Mesothelial cell of epicardium (in vitro differentiated cells): ENCODE measurements at regions not wholly inside any gene's neighbourhood (a gene's known extent, or its start where the extent isn't known, plus 50 kb on each side); places are given as distances from the start of the nearest gene placed in this dataset.

Experiments used
- DNase-seq, 2 experiments: peaks; one replicate each; pipeline ENCODE4 v3.0.0; 2021; ENCODE audit warnings: low spot score in 2 of 2; ENCODE audit not compliant: unreplicated experiment in 2 of 2
- H3K27ac Mint-ChIP-seq: 2 replicates; pipeline ENCODE4 v1.8.0; 2021; ENCODE audit warnings: mixed read lengths
- H3K27me3 Mint-ChIP-seq: 2 replicates; pipeline ENCODE4 v1.8.0; 2021; ENCODE audit warnings: low read depth, mixed read lengths
- H3K36me3 Mint-ChIP-seq: 2 replicates; pipeline ENCODE4 v1.8.0; 2021; ENCODE audit warnings: mixed read lengths
- H3K4me1 Mint-ChIP-seq: 2 replicates; pipeline ENCODE4 v1.8.0; 2021; ENCODE audit warnings: mixed read lengths
- H3K4me3 Mint-ChIP-seq: 2 replicates; pipeline ENCODE4 v1.8.0; 2021; ENCODE audit warnings: mild to moderate bottlenecking, moderate library complexity, mixed read lengths
- H3K9me3 Mint-ChIP-seq: 2 replicates; pipeline ENCODE4 v1.8.0; 2021; ENCODE audit warnings: mixed read lengths
- CTCF ChIP-seq: fragments of 200-600 bp; sonication (generic); IDR thresholded peaks from one replicate; pipeline ENCODE4 v1.5.0; 2021; ENCODE audit warnings: antibody characterized with exemption; ENCODE audit not compliant: unreplicated experiment

- H3K36me3 Mint-ChIP-seq, result no peaks in the 10 kb centered on the region
Measured at GRCh38 chr5:156154757-156155156, 172.2 kb upstream of the SGCD start.

GRCh38 chr5:156155598-156155997 is 171.4 kb upstream of the SGCD start:
- no peak for DNase-seq
- no peak for TF ChIP-seq CTCF
- Mint-ChIP-seq H3K4me3 (no peak overlapping the region), H3K4me1 (no peaks in the 10 kb centered on the region), H3K27ac (no peak overlapping the region), H3K27me3 (no peaks in the 10 kb centered on the region), H3K9me3 (no peaks in the 10 kb centered on the region), H3K36me3 (no peaks in the 10 kb centered on the region)

More at GRCh38 chr5:156154757-156155156, 172.2 kb upstream of the SGCD start:
- Mint-ChIP-seq H3K4me1 (no peaks in the 10 kb centered on the region), H3K27me3 (no peaks in the 10 kb centered on the region), H3K9me3 (no peaks in the 10 kb centered on the region), H3K27ac (no peak overlapping the region), H3K4me3 (no peak overlapping the region)
- DNase-seq, result no peak
- TF ChIP-seq CTCF, result no peak

GRCh38 chr5:156164306-156164705 is 162.7 kb upstream of the SGCD start:
- H3K27ac Mint-ChIP-seq, result no peak overlapping the region
- no peak for TF ChIP-seq CTCF
- no peak overlapping the region for H3K4me3 Mint-ChIP-seq
- H3K9me3 Mint-ChIP-seq, result no peaks in the 10 kb centered on the region
- H3K36me3 Mint-ChIP-seq, result no peaks in the 10 kb centered on the region
- no peak for DNase-seq
- H3K4me1 Mint-ChIP-seq, result no peaks in the 10 kb centered on the region
- peaks cover 4% of the 10 kb centered on the region for H3K27me3 Mint-ChIP-seq

GRCh38 chr5:156169495-156169894 is 157.5 kb upstream of the SGCD start:
- no peak for DNase-seq
- H3K36me3 Mint-ChIP-seq, result no peaks in the 10 kb centered on the region
- no peaks in the 10 kb centered on the region for H3K9me3 Mint-ChIP-seq

GRCh38 chr5:156170351-156170961 is 156.5 kb upstream of the SGCD start:
- Mint-ChIP-seq H3K36me3 (no peaks in the 10 kb centered on the region), H3K27me3 (peaks cover 3% of the 10 kb centered on the region), H3K4me1 (no peaks in the 10 kb centered on the region), H3K27ac (no peak overlapping the region), H3K4me3 (no peak overlapping the region), H3K9me3 (no peaks in the 10 kb centered on the region)
- TF ChIP-seq CTCF, result no peak
- DNase-seq, result no peak

More at GRCh38 chr5:156169495-156169894, 157.5 kb upstream of the SGCD start:
- no peak for TF ChIP-seq CTCF
- H3K27ac Mint-ChIP-seq, result no peak overlapping the region
- no peaks in the 10 kb centered on the region for H3K4me1 Mint-ChIP-seq
- H3K4me3 Mint-ChIP-seq, result no peak overlapping the region
- peaks cover 3% of the 10 kb centered on the region for H3K27me3 Mint-ChIP-seq

GRCh38 chr5:156174225-156174624 is 152.7 kb upstream of the SGCD start:
- Mint-ChIP-seq H3K4me3 (no peak overlapping the region), H3K9me3 (no peaks in the 10 kb centered on the region), H3K36me3 (no peaks in the 10 kb centered on the region), H3K27me3 (peaks cover 5% of the 10 kb centered on the region), H3K27ac (no peak overlapping the region), H3K4me1 (no peaks in the 10 kb centered on the region)
- no peak for TF ChIP-seq CTCF
- no peak for DNase-seq
